ENCODE measurements at regions not wholly inside any gene's neighbourhood (a gene's known extent, or its start where the extent isn't known, plus 50 kb on each side); places are given as distances from the start of the nearest gene placed in this dataset.
"Not testable (repeated sequence)": the region's sequence is repeated elsewhere in the genome, so short reads cannot be mapped to it uniquely, and the experiment has no call there.

DNA sequence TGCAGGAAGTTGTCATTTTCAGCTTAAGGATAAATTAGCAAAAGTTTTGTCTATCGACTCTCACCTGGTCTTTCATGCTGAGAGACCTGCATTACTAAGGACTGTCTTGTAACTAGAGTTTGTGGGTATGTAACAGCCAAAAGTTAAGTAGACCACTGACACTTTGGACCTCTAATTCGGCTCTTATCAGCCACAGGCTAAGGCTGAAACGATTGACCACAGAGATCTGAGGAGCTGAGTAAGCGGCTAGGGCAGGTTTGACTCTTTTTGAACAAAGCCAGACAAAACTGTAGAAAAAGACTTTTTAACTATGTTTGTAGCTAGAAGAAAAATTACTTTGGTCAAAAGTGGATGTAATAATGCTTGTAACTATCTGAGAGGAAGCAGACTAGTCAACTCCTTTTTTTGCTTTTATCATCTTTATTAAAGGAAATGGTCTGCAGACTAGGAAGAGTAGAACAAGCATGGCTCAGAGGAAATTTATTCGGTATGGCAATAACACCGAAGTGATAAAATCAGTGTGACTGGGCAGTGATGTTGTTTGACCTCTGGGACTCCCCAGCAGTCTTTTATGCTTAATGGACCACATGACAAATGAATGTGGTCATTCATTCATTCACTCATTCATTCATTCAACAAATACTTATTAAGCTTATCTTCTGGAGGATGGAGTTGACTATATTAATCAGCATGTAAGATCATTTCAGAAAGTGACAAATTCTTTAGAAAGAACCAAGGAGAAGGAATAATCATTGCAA lies 725.0 kb upstream of the HS3ST5 start:
- Histone ChIP-seq H3K9me3 (ENCODE audit: control insufficient read depth in 2 of 3, low read length in 3 of 3) (no peaks in the 10 kb centered on the region), H3K36me3 (ENCODE audit: control insufficient read depth in 2 of 3, insufficient read depth in 3 of 3, low read length in 3 of 3) (no peaks in the 10 kb centered on the region), H3K27me3 (ENCODE audit: control insufficient read depth in 2 of 2, insufficient read depth in 2 of 2, low read length in 2 of 2) (no peaks in the 10 kb centered on the region), H3K4me3 (ENCODE audit: low read length) (no peak overlapping the region), H3K27ac (ENCODE audit: low read depth, low read length) (no peak overlapping the region), H3K4me1 (ENCODE audit: control insufficient read depth in 2 of 2, insufficient read depth in 2 of 2, low read length in 2 of 2) (no peaks in the 10 kb centered on the region)
- POLR2A ChIA-PET: no interaction called here
- Mint-ChIP-seq H3K9me3 (peaks cover 1 to 12% (median 4%) of the 10 kb centered on the region in 11 donors), H3K27me3 (no peaks in the 10 kb centered on the region), H3K4me3 (no peak overlapping the region), H3K4me1 (no peaks in the 10 kb centered on the region), H3K27ac (no peak overlapping the region), H3K36me3 (peaks cover 0 to 3% (median 0%) of the 10 kb centered on the region in 5 donors)
- no peak for DNase-seq
- CTCF ChIA-PET: no interaction called here
- intact Hi-C loops (cut with micrococcal nuclease): no loop called here
- ATAC-seq: no peak

DNA sequence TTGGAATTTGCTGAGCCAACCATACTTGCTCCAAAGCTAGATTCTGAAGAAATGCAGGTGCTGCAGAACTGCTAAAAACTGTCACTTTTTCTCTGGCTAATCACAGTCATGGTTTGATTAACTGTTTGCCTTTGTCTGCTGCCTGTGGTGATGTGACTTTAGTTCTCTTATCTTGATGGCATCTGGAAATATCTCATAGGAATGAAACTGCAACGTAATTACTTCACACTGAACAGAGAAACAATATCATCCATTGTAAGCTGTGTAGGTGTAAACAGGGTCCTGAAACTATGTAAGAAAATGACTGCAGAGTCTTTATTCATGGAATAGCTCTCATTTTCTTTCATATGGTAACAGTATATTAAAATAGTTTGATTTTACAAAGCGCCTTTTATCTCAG lies 721.9 kb upstream of the HS3ST5 start:
- H3K9me3 Mint-ChIP-seq: peaks cover 0 to 12% (median 0%) of the 10 kb centered on the region in 11 donors

DNA sequence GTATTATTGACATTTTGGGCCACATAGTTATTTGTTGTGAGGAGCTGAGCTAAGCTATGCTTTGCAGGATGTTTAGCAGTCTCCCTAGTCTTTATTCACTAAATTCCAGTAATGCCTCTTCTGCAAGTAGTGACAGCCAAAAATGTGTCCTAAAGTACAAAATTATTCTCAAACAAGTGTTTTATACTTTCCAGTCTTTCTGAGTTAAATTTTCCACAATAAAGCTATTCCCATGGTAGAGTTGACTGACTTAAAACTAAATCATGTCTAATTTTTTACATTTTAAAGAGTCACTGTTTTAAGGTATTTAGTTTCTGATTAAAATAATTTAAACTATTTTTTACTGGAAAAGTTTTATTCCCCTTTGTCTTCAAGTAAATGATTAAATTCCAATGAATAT lies 717.8 kb upstream of the HS3ST5 start:
- ATAC-seq (no peak), DNase-seq (no peak)
- ChIA-PET POLR2A (no interaction called here), CTCF (no interaction called here)
- Histone ChIP-seq H3K9me3 (ENCODE audit: control insufficient read depth in 2 of 3, low read length in 3 of 3) (no peaks in the 10 kb centered on the region), H3K36me3 (ENCODE audit: control insufficient read depth in 2 of 3, insufficient read depth in 3 of 3, low read length in 3 of 3) (no peaks in the 10 kb centered on the region), H3K4me1 (ENCODE audit: control insufficient read depth in 2 of 2, insufficient read depth in 2 of 2, low read length in 2 of 2) (no peaks in the 10 kb centered on the region), H3K27ac (ENCODE audit: low read depth, low read length) (no peak overlapping the region), H3K4me3 (ENCODE audit: low read length) (no peak overlapping the region), H3K27me3 (ENCODE audit: control insufficient read depth in 2 of 2, insufficient read depth in 2 of 2, low read length in 2 of 2) (no peaks in the 10 kb centered on the region)
- no peak overlapping the region for H3K4me3 Mint-ChIP-seq
- H3K4me1 Mint-ChIP-seq: no peaks in the 10 kb centered on the region
- no peaks in the 10 kb centered on the region for H3K36me3 Mint-ChIP-seq
- H3K27ac Mint-ChIP-seq: no peak overlapping the region
- H3K9me3 Mint-ChIP-seq: peaks cover 0 to 17% (median 2%) of the 10 kb centered on the region in 11 donors
- intact Hi-C loops (cut with micrococcal nuclease): no loop called here
- no peaks in the 10 kb centered on the region for H3K27me3 Mint-ChIP-seq

More for the DNA sequence above, 721.9 kb upstream of the HS3ST5 start:
- ATAC-seq (no peak), DNase-seq (no peak)
- no peaks in the 10 kb centered on the region for H3K4me1 ChIP-seq (ENCODE audit: control insufficient read depth in 2 of 2, insufficient read depth in 2 of 2, low read length in 2 of 2)
- no peaks in the 10 kb centered on the region for H3K9me3 ChIP-seq (ENCODE audit: control insufficient read depth in 2 of 3, low read length in 3 of 3)
- Mint-ChIP-seq H3K27ac (no peak overlapping the region), H3K4me3 (no peak overlapping the region), H3K4me1 (no peaks in the 10 kb centered on the region), H3K27me3 (no peaks in the 10 kb centered on the region), H3K36me3 (no peaks in the 10 kb centered on the region)
- no peak overlapping the region for H3K27ac ChIP-seq (ENCODE audit: low read depth, low read length)
- ChIA-PET POLR2A (no interaction called here), CTCF (no interaction called here)
- H3K27me3 ChIP-seq (ENCODE audit: control insufficient read depth in 2 of 2, insufficient read depth in 2 of 2, low read length in 2 of 2): no peaks in the 10 kb centered on the region
- H3K36me3 ChIP-seq (ENCODE audit: control insufficient read depth in 2 of 3, insufficient read depth in 3 of 3, low read length in 3 of 3): no peaks in the 10 kb centered on the region
- H3K4me3 ChIP-seq (ENCODE audit: low read length): no peak overlapping the region
- intact Hi-C loops (cut with micrococcal nuclease): no loop called here

DNA sequence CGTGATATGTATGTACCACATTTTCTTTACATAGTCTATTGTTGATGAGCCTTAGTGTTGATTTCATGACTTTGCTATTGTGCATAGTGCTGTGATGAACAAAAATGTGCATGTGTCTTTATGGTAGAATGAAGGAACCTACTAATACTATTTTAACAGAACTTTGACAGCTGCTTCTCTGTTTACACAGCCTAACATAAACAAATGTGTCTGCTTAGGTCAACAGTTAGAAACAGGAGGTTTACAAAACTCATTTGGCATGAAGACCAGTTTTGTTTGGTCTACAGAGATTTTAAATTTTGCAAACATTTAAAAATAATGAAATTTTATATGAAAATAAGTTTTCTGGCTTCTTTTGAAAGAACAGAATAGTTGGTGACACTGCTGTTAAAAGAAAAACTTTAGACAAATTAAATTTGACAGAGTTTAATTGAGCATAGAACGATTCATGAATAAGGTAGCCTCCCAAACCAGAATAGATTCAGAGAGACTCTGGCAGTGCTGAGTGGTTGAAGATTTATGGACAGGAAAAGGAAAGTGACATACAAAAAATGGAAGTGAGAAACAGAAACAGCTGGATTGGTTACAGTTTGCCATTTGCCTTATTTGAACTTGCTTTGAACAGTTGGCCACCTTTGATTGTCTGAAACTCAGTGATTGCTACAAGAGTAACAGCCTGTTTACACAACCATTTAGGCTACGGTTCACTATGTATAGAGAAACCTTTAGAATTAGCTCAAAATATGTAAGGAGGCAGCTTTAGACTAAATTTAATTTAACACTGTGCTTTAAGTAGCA lies 715.8 kb upstream of the HS3ST5 start:
- H3K9me3 Mint-ChIP-seq: peaks cover 0 to 31% (median 2%) of the 10 kb centered on the region in 11 donors
- no peak overlapping the region for H3K27ac Mint-ChIP-seq
- Histone ChIP-seq H3K27me3 (ENCODE audit: control insufficient read depth in 2 of 2, insufficient read depth in 2 of 2, low read length in 2 of 2) (no peaks in the 10 kb centered on the region), H3K4me1 (ENCODE audit: control insufficient read depth in 2 of 2, insufficient read depth in 2 of 2, low read length in 2 of 2) (no peaks in the 10 kb centered on the region), H3K4me3 (ENCODE audit: low read length) (no peak overlapping the region), H3K36me3 (ENCODE audit: control insufficient read depth in 2 of 3, insufficient read depth in 3 of 3, low read length in 3 of 3) (no peaks in the 10 kb centered on the region), H3K27ac (ENCODE audit: low read depth, low read length) (no peak overlapping the region), H3K9me3 (ENCODE audit: control insufficient read depth in 2 of 3, low read length in 3 of 3) (no peaks in the 10 kb centered on the region)
- CTCF ChIA-PET: no interaction called here
- H3K4me3 Mint-ChIP-seq: no peak overlapping the region
- ATAC-seq (no peak), DNase-seq (no peak)
- intact Hi-C loops (cut with micrococcal nuclease): no loop called here
- H3K36me3 Mint-ChIP-seq: no peaks in the 10 kb centered on the region
- POLR2A ChIA-PET: no interaction called here
- no peaks in the 10 kb centered on the region for H3K4me1 Mint-ChIP-seq
- no peaks in the 10 kb centered on the region for H3K27me3 Mint-ChIP-seq

DNA sequence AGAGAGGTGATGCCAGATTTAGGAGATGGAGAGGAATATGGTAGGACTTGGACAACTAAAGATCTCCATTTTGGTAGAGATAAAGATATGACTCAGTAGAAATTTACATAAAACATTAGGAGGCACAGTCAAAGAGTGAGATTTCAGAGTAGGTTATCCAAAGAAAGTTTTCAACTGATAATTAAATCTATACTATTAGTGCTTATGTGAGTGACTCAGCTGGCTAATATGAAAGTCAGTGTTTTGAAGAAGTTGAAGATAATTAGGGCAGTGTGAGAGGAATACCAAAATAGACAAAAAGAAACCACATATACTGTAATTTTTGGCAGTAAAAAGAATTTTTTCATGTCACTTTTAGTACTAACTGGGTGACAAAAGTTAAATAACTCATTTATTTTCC lies 712.8 kb upstream of the HS3ST5 start:
- Histone ChIP-seq H3K4me3 (ENCODE audit: low read length) (no peak overlapping the region), H3K9me3 (ENCODE audit: control insufficient read depth in 2 of 3, low read length in 3 of 3) (no peaks in the 10 kb centered on the region), H3K36me3 (ENCODE audit: control insufficient read depth in 2 of 3, insufficient read depth in 3 of 3, low read length in 3 of 3) (no peaks in the 10 kb centered on the region), H3K27ac (ENCODE audit: low read depth, low read length) (no peak overlapping the region), H3K4me1 (ENCODE audit: control insufficient read depth in 2 of 2, insufficient read depth in 2 of 2, low read length in 2 of 2) (no peaks in the 10 kb centered on the region), H3K27me3 (ENCODE audit: control insufficient read depth in 2 of 2, insufficient read depth in 2 of 2, low read length in 2 of 2) (no peaks in the 10 kb centered on the region)
- ChIA-PET CTCF (interaction anchor here (0.6 kb wide), 1 partner anchor 21 kb away, joined by 3 read pairs; no protein-coding TSS in a partner anchor), POLR2A (no interaction called here)
- Mint-ChIP-seq H3K27me3 (no peaks in the 10 kb centered on the region), H3K36me3 (no peaks in the 10 kb centered on the region), H3K9me3 (peaks cover 0 to 26% (median 4%) of the 10 kb centered on the region in 11 donors), H3K4me1 (no peaks in the 10 kb centered on the region), H3K4me3 (no peak overlapping the region), H3K27ac (no peak overlapping the region)
- intact Hi-C loops (cut with micrococcal nuclease): no loop called here
- DNase-seq: no peak
- ATAC-seq: no peak

DNA sequence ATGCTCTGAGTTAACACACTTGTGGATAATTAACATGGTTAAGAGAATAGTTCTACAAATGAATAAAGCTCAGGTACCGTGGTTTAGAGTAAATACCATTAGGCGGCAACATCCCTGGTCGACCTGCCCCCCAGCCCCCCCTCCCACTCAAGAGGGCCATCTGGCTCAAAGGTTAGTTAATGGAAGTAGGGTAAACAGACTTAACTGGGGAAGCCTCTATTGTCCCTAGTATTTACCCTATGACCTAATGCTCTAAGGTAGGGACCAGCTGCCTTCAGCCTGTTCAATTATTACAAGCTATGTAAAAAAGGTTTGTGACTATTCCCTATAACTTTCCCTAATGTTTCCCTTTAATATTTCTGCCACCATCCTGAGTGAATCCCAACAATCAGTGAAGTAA lies 711.4 kb upstream of the HS3ST5 start:
- peaks cover 0 to 28% (median 3%) of the 10 kb centered on the region in 11 donors for H3K9me3 Mint-ChIP-seq
- H3K27me3 Mint-ChIP-seq; H3K4me1 ChIP-seq (ENCODE audit: control insufficient read depth in 2 of 2, insufficient read depth in 2 of 2, low read length in 2 of 2); DNase-seq; H3K9me3 ChIP-seq (ENCODE audit: control insufficient read depth in 2 of 3, low read length in 3 of 3); POLR2A ChIA-PET; ATAC-seq; H3K4me1 Mint-ChIP-seq; H3K4me3 Mint-ChIP-seq; H3K27ac ChIP-seq (ENCODE audit: low read depth, low read length); CTCF ChIA-PET; intact Hi-C loops (cut with micrococcal nuclease); H3K36me3 ChIP-seq (ENCODE audit: control insufficient read depth in 2 of 3, insufficient read depth in 3 of 3, low read length in 3 of 3); H3K36me3 Mint-ChIP-seq; H3K4me3 ChIP-seq (ENCODE audit: low read length); H3K27me3 ChIP-seq (ENCODE audit: control insufficient read depth in 2 of 2, insufficient read depth in 2 of 2, low read length in 2 of 2); H3K27ac Mint-ChIP-seq: not testable (repeated sequence)

Measured in naive thymus-derived CD4-positive, alpha-beta T cell (primary cell).